PFSK-1 (cell line): ENCODE measurements at regions not wholly inside any gene's neighbourhood (a gene's known extent, or its start where the extent isn't known, plus 50 kb on each side); places are given as distances from the start of the nearest gene placed in this dataset.

Experiments
- POLR2AphosphoS5 ChIP-seq: IDR thresholded peaks from 2 replicates; pipeline ENCODE4 v1.6.1; 2012; ENCODE audit warnings: low read depth, mild to moderate bottlenecking, control low read depth, low read length, moderate library complexity
- TAF1 ChIP-seq: IDR thresholded peaks from 2 replicates; pipeline ENCODE4 v1.6.1; 2012; ENCODE audit warnings: low read length, control low read depth, borderline replicate concordance; ENCODE audit not compliant: insufficient read depth

DNA sequence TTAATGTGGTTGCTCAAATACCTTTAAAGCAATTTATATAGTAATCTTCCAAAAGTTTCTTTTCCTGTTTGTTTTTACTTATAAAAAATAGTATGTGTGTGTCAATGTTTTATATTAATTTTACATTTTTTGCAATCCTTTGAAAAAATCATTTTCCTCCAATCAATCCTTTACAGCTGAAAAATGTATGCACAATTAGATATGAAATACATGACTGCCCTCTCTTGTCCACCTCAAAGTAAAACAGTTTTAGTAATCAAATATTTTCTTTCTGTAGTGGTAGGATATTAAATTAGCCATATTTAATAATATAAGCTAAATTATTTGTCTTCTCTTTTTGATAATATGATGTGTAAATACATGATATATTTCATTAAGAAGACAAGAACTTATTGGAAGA, 269.9 kb downstream of the ADAMTS20 start:
- TF ChIP-seq POLR2AphosphoS5: no peak
- TF ChIP-seq TAF1: no peak
